Stimulated activated CD4-positive, alpha-beta T cell treated with anti-CD3 and anti-CD28 coated beads, Interleukin-15, amount 100 ng/mL, for 24 hours (primary cell): ENCODE measurements at regions not wholly inside any gene's neighbourhood (a gene's known extent, or its start where the extent isn't known, plus 50 kb on each side); places are given as distances from the start of the nearest gene placed in this dataset.

Source experiments
- DNase-seq: peaks from one replicate; pipeline ENCODE4 v3.0.0-alpha.2; 2020

DNA sequence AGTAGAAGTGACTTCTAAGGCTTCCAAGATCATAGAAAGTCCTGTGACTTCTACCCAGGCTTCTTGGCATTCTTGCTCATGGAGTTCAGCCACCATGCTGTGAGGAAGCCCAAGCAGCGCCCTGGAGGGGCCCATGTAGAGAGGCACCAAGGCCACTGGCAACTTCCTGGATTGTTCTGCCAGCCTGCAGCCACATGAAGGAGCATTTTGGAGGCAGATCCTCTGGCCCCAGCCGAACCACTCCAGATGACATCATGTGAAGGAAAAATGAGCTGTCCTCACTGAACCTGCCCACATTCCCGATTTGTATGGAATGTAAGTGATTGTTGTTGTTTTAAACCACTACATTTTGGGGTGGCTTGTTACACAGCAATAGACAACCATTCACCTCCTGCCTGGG is 51.5 kb upstream of the MNX1 start:
- DNase-seq = no peak

DNA sequence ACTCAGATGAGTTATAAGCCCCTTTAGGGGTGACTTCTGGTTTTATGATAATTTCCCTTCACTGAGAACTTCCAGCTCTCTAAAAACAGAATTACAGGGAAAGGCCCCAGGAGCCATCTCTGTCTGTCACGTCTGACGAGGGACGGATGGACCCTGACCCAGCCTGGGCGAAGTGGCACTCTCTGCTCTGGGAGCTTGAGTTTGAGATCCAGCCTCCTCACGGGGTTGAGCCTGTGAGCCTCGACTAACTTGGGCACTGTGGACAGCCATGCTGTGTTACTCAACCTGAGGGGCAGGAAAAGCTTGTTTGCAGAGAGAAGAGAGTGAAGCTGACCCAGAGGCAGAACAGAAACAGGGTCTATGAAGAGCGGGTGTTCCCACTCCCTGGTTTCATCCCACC is 54.6 kb upstream of the MNX1 start:
- DNase-seq = no peak

DNA sequence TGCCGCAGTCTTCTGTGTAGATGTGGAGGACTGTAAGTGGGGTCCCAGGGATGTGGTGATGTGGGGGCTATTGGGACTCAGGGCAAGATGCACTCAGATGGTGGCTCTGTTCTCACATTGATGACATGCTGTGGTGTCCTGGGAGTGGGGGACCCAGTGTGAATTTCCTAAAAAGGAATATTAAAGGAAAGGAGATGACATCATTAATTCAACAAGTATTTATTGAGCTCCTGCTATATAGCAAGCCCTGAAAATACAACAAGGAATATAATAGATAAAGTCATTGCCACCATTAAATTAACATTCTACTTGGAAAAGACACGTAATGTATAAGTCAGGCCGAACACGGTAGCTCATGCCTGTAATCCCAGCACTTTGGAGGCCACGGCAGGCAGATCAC is 61.9 kb upstream of the MNX1 start:
- no peak for DNase-seq

DNA sequence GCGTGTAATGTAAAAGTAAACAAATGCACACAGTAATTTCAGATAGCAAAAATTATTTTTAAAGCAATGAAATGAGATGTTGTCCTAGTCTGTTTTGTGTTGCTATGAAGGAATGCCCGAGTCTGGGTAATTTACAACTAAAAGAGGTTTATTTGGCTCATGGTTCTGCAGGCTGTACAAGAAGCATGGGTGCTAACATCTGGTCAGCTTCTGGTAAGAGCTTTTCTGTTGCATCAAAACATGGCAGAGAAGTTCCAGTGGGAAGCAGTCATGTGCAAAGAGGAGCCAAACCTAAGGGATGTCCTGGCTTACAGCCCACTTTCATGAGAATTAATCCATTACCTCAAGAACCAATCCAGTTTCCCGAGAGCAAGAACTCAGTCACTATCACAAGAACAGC is 62.9 kb upstream of the MNX1 start:
- no peak for DNase-seq

DNA sequence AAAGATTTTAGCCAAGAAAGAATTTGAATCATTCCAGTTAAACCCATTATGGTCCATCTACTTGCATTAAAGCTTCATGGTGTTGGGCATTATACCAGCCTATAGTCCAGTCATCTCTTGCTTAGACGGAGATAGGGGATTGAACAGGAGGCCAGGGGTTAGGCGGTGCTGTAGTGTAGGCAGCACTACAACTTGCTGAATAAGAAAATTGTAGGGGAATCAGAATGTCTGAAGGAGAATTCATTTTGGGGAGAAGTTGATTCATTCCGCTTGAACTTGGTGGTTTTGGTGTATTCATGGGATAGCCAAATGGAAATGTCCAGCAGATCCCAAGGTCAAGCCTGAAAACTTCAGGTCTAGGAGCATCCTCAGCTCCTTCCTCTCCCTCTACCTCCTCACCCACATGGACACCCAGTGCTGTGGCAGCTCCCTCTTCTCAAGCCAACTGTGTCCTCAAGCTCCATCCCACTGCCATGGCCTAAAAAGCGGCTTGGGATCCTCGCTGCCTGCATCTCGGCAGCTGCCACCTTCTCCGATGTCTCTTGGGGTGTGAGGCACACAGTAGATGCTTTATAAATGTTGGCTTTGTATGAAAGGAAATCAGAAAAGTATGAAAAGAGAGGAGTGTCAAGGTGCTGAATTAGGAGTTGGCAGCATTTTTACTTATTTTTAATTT is 63.6 kb upstream of the MNX1 start:
- DNase-seq = no peak

DNA sequence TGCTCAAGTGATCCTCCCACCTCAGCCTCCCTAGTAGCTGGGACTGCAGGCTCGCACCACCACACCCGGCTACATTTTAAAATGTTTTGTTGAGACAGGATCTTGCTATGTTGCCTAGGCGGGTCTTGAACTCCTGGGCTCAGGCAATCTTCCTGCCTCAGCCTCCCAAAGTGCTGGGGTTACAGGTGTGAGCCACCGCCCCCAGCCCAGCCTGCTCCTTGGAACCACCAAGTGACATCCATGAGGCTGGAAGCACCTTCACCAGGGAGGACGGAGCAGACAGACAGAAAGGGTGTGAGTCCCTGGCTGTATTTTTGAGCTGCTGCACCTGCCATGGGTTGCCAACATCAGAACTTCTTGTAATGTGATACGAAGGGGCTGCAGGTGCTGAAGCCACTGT is 62.3 kb upstream of the UBE3C start:
- DNase-seq = no peak

DNA sequence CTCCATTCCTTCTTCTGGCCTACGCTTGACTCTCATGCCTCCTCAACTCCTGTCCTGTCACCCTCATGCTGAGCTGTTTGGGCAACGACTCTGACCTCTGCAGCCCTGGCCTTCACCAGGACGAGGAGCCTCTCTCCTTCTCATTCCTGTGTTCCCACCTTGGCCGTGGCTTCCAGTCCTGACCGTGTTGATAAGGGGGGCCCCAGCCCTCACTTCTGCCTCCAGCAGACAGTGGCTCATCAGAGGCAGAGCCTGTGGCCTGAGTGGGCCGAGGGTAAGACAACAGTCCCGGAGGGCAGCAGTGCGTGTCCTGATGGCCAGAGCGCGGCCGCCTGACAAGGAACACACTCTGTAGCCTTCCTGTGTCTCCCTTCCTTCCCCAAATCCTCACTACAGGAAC is 61.7 kb upstream of the UBE3C start:
- DNase-seq = no peak

DNA sequence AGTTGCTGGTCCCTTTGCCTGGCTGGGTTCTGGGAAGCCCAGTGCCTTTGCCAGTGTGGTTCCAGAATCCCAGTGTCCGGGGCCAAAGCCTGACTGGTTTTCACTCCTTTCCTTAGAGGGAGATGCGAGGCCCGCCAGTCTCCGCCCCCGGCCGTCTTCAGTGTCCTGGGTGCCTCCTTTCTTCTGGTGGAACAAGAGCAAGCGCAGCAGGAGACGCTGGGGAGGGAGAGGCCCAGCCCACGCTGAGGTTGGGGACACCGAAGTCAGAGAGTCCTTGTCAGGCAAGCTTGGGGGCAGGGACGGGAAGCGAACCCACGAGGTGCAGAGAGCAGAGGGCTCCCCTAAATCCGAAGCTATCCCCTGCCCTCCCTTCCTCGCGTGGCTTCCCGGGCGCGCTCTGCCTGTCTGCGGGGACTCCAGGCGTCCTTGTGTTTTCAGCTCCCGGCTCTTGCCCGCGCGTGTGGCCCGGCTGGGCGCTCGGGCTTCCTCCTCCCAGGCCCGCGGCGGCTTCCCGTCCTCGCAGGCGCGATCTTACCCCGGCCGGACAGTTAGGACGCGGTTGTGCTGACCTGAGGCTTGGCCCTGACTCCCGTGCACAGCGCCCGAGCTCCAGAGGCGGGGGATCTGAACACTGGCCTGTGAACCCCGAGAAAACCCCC is 60.6 kb upstream of the UBE3C start:
- peak; percentile 4 for DNase-seq

DNA sequence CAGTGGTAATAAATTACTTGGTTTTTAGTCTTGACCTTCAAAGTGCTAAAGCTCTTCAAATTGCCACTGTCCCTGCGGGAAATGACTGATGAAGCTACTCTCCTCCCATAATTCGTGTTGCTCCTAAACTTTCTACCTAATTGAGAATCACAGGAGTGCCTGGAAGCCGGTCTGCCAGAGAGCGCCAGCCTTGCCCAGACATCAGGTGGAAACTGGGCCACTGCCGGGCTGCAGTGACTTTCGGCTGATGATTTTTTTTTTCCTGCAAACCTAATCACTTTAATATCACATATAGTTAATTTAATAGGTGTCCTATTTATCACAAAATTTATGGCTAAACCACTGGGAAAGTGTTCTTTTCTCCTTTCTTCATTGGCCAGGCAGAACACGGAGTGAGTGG is 59.6 kb upstream of the UBE3C start:
- DNase-seq = no peak

DNA sequence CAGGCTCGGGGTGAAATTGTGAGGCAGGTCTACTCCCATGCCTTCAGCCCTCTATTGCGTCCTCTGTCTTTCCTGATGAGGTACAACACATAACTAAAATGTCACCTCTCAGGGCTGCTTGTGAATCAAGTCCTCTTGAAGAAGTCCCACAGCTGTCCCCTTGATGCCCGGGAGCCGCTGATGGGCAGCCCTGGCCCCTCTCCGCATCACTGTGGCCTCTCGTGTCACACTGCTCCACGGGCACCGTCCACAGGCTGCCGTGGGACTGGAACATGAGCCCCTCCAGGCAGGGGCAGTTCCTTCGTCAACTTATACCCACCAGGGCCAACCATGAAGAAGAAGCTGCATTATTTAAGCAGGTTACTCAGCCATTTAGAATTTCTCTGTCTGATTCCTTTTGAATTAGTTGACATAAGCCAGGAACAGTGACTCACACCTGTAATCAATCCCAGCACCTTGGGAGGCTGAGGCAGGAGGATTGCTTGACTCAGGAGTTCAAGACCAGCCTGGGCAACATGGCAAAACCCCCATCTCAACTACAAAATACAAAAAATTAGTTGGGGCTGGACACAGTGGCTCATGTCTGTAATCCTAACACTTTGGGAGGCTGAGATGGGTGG is 58.5 kb upstream of the UBE3C start:
- no peak for DNase-seq

DNA sequence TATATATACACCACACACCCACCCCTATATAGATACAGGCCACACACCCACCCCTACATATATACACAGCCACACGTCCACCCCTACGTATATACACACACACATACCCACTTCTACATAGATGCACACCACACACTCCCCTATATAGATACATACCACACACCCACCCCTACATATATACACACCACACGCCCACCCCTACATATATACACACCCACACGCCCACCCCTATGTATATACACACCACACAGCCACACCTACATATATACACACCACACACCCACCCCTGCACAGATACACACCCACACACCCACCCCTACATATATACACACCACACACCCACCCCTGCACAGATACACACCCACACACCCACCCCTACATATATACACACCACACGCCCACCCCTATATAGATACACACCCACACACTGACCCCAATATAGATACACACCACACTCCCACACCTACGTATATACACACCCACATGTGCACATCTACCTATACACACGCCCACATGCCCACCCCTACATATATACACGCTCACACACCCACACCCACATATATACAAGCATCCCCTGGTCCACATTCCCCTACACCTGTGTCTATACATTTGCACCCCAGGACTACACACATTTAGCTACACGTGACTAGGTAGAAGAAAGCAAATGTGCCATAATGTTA is 52.1 kb upstream of the UBE3C start:
- DNase-seq = no peak

DNA sequence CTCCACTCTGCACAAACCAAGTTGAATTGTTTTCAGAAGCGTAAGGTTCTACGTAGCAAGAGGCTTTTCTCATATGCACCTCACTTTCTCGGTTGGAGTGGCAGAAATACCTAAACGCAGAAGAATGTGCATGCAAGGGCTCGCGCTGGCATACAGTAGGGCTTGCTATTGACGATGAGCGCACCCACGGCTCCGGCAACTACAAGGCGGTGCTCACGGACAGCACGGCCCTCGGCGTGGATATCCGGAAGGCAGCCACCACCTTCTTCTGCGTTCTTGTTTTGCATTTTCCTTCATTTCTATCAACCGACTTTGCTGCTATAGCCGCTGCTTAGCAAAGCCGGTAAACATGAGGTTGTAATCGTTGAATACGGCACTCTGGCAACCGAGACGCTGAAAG is 51.1 kb upstream of the UBE3C start:
- no peak for DNase-seq

DNA sequence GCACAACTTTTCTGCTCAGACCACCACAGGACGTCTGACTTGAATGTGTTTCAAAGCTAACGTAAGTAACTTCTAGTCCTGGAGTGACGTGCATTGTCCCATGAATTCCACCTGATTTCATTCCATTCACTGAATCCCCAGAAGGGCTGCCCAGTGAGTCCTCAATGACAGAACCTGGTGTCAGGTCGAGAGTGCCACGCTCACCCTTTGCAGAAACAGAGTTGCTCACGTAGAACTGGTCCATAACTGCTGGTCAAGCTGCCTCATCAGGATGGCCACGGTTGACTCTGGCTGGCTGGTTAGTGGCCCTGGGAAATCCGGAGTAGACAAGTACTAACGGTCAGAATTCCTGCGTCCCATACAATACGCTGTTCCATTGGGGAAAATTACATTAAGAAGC is 50.6 kb upstream of the UBE3C start:
- DNase-seq = no peak
